Omental fat pad (tissue), 3 donors: ENCODE measurements at regions not wholly inside any gene's neighbourhood (a gene's known extent, or its start where the extent isn't known, plus 50 kb on each side); places are given as distances from the start of the nearest gene placed in this dataset.
"Not testable (repeated sequence)": the region's sequence is repeated elsewhere in the genome, so short reads cannot be mapped to it uniquely, and the experiment has no call there.

Experiments used
- ATAC-seq: fragments of 150-250 bp; one replicate; pipeline ENCODE4 v1.9.1; 2016; ENCODE audit warnings: mild to moderate bottlenecking, moderate library complexity; ENCODE audit not compliant: low FRiP score
- DNase-seq: peaks from one replicate; pipeline ENCODE4 v3.0.0-alpha.2; 2019; ENCODE audit warnings: low spot score
- TF ChIP-seq, protein P1 (sequence below), 3 donors: fragments of 450-650 bp; IDR thresholded peaks; one replicate each; pipeline ENCODE4 v1.5.1; 2016 to 2017; ENCODE audit warnings: antibody characterized with exemption in 3 of 3, mild to moderate bottlenecking in 3 of 3, moderate library complexity in 2 of 3

DNA sequence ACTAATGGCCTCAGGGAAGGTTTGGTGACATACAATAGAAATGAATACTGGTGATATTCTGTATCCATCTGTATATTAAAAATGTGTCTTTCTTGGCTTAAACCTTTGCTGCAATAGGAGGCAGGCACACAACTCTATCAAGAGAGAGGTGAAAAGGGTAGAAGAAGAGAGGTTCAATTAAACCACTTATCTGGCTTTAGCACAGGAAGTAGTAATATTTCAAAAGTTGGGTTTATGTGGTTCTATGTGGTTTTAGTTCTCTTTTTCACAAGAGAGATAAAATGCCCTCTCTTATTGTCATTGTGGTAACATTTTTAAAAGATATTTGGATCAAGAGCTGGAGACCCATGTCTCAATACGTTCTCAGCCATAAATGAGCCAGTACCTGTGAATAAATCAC is 146.2 kb upstream of the FNDC3A start:
- ATAC-seq (no peak), DNase-seq (no peak)
- TF ChIP-seq, protein P1, sequence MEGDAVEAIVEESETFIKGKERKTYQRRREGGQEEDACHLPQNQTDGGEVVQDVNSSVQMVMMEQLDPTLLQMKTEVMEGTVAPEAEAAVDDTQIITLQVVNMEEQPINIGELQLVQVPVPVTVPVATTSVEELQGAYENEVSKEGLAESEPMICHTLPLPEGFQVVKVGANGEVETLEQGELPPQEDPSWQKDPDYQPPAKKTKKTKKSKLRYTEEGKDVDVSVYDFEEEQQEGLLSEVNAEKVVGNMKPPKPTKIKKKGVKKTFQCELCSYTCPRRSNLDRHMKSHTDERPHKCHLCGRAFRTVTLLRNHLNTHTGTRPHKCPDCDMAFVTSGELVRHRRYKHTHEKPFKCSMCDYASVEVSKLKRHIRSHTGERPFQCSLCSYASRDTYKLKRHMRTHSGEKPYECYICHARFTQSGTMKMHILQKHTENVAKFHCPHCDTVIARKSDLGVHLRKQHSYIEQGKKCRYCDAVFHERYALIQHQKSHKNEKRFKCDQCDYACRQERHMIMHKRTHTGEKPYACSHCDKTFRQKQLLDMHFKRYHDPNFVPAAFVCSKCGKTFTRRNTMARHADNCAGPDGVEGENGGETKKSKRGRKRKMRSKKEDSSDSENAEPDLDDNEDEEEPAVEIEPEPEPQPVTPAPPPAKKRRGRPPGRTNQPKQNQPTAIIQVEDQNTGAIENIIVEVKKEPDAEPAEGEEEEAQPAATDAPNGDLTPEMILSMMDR (IDR thresholded peaks at IDR 0.05): no peak

DNA sequence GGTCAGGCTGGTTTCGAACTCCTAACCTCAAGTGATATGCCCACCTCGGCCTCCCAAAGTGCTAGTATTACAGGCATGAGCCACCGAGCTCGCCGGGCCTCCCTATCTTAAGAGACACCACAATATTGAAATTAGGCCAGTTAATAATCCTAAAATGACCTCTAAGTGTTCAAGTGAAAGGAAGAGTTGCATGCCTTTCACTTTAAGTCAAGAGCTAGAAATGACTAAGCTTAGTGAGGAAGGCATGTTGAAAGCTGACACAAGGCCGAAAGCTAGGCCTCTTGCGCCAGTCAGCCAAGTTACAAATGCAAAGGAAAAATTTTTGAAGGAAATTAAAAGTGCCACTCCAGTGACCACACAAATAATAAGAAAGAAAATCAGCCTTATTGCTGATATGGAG is 144.5 kb upstream of the FNDC3A start:
- TF ChIP-seq, protein P1 (IDR thresholded peaks at IDR 0.05): no peak
- no peak for ATAC-seq
- no peak for DNase-seq

DNA sequence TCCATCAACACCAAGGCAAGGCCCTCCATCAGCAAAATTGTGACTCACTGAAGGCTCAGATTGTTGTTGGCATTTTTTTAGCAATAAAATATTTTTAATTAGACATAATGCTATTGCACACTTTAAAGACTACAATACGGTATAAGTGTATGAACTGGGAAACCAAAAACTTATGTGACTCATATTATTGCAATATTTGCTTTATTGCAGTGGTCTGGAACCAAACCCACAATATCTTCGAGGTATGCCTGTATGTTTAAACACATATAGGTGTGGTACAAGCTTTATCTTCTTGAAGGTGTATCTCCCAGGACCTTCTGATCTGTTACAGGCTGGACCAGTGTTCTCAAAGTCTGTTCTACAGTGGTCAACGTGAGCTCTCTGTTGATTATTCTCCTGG is 142.3 kb upstream of the FNDC3A start:
- ATAC-seq: no peak
- TF ChIP-seq, protein P1 (IDR thresholded peaks at IDR 0.05): no peak
- no peak for DNase-seq

DNA sequence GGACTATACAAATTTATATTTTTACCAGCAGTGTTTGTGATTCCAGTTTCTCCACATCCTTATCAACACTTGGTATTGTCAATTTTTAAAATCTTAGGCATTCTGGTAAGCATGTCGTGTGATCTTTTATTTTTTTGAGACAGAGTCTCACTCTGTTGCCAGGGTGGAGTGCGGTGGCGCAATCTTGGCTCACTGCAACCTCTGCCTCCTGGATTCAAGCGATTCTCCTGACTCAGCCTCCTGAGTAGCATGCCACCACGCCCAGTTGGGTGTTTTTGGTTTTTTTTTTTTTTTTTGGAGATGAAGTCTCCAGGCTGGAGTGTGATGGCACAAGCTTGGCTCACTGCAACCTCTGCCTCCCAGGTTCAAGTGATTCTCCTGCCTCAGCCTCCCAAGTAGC is 140.4 kb upstream of the FNDC3A start:
- DNase-seq, ATAC-seq: not testable (repeated sequence)

DNA sequence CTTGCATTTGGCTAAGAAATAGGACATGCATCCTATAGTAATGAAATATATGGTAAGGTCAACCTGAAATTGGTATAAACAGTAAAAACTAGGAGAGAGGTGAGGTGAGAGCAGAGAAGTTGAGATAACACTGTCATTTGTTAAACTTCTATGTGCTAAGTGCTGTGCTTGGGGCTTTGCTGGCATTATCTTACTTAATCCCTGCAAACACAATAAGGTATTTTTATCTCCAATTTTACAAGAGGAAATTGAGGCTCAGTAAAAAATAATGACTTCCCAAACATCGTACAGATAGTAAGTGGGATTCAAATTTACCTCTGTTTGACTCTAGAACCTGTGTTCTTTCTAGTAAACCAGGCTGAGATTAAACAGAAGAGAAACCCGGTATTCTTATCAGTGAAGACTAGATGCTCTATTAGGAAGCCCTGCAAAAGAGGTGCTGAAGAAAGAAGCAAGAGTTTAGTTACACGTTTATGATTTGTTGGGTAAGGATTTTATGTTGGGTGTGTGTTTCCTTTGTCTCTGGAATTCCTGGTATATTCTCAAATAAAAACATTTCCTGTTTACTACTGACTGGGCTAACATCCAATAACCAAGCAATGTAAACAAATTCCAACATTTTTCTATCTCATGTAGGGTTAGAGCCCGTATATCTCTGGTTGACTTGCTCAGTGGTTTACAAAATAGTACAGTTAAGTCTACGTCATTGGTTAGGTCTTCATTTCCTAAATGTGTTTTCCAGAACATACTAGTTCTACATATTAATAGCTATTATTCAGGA is 137.3 kb upstream of the FNDC3A start:
- ATAC-seq: no peak
- TF ChIP-seq, protein P1 (IDR thresholded peaks at IDR 0.05): no peak
- DNase-seq: no peak

DNA sequence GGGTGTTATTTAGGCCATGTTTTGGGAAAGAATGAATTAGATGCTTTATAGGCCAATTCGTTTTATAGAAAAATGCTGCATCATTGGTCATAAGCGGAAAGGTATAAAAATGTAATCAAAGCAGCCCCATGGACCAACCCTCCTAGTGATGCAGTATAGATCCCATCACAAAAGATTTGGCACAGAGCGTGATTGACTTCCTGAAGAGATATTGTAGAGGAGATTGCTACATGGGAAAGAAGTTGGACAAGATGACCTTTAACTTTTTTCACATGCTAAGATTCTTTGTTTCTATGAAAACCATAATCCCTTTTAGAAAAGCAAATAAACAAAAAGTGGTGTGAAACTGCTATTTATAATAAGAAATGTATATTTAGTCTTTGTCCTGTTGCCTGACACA is 136.5 kb upstream of the FNDC3A start:
- DNase-seq: no peak
- TF ChIP-seq, protein P1 (IDR thresholded peaks at IDR 0.05): no peak
- no peak for ATAC-seq

DNA sequence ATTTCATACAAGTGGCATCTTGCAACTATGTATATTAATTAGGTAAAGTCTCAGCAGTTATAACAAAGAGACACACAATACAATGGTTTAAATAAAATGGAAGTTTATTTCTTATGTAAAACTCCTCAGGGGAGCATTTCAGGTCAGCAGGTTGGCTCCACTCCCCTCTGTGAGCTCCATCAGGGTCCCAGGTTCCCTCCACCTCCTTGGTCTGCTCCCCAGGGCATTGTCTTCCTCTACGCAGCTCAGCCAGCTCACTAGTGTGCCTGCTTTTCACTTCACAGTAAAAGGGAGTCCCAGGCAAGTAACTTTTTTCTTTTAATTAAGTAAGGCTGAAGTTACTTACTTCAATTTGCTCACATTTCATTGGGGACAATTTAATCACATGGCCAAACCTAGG is 135.3 kb upstream of the FNDC3A start:
- DNase-seq: no peak
- no peak for ATAC-seq
- TF ChIP-seq, protein P1 (IDR thresholded peaks at IDR 0.05): no peak
